PC-9 (cell line): ENCODE measurements at regions not wholly inside any gene's neighbourhood (a gene's known extent, or its start where the extent isn't known, plus 50 kb on each side); places are given as distances from the start of the nearest gene placed in this dataset.

Source experiments
- EZH2 ChIP-seq: fragments of 200-600 bp; sonication (generic); IDR thresholded peaks from 2 replicates; pipeline ENCODE4 v1.8.0; 2017; ENCODE audit warnings: antibody characterized with exemption, low read depth
- TF ChIP-seq, protein P1 (sequence below): fragments of 200-600 bp; sonication (generic); conservative IDR thresholded peaks from 2 replicates; pipeline ENCODE4 v1.6.1; 2017; ENCODE audit warnings: mixed run types, antibody characterized with exemption, mild to moderate bottlenecking, moderate library complexity

DNA sequence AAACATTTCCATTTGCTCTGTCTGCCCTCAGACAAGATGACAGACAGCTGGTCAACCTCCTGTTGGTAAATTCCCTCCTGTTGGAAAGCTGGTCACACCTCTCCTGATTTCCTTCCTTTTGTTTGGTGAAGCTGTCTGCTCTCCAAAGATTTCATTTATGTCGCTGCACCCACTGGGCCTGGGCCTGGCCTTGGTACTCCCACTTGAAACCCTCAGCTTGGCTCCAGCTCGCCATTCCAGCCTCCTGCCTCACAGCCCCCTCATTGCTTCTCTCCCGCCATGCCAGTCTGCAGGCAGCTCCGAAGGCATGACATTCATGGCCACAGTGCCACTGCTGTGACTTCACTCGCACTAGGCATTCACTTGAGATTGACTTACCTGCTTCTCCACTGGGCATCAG, 451.8 kb downstream of the VRK1 start:
- TF ChIP-seq, protein P1, sequence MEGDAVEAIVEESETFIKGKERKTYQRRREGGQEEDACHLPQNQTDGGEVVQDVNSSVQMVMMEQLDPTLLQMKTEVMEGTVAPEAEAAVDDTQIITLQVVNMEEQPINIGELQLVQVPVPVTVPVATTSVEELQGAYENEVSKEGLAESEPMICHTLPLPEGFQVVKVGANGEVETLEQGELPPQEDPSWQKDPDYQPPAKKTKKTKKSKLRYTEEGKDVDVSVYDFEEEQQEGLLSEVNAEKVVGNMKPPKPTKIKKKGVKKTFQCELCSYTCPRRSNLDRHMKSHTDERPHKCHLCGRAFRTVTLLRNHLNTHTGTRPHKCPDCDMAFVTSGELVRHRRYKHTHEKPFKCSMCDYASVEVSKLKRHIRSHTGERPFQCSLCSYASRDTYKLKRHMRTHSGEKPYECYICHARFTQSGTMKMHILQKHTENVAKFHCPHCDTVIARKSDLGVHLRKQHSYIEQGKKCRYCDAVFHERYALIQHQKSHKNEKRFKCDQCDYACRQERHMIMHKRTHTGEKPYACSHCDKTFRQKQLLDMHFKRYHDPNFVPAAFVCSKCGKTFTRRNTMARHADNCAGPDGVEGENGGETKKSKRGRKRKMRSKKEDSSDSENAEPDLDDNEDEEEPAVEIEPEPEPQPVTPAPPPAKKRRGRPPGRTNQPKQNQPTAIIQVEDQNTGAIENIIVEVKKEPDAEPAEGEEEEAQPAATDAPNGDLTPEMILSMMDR = no peak
- TF ChIP-seq EZH2 = no peak
